HL-60 (cell line): ENCODE measurements at regions not wholly inside any gene's neighbourhood (a gene's known extent, or its start where the extent isn't known, plus 50 kb on each side); places are given as distances from the start of the nearest gene placed in this dataset.

Experiments
- DNase-seq, 2 experiments: peaks; one replicate each; pipeline ENCODE4 v3.0.0-alpha.2; 2010 to 2020; ENCODE audit warnings: low read depth in 1 of 2, low spot score in 1 of 2
- H3K27ac ChIP-seq: fragments of 250-450 bp; sonication (Bioruptor Pico); replicated peaks from 2 replicates; pipeline ENCODE4 v1.5.1; 2020; ENCODE audit warnings: mild to moderate bottlenecking, moderate library complexity
- H3K27me3 ChIP-seq: fragments of 250-450 bp; sonication (Bioruptor Pico); 2 replicates; pipeline ENCODE4 v1.5.1; 2021; ENCODE audit warnings: mild to moderate bottlenecking, moderate library complexity; ENCODE audit not compliant: insufficient read depth, poor library complexity, severe bottlenecking
- H3K4me3 ChIP-seq: replicated peaks from 2 replicates; pipeline ENCODE4 v1.5.1; 2011; ENCODE audit warnings: mild to moderate bottlenecking, control low read depth, low read length; ENCODE audit not compliant: insufficient read depth
- CTCF ChIP-seq: IDR thresholded peaks from one replicate; pipeline ENCODE4 v1.5.1; 2011; ENCODE audit warnings: low read length, control low read depth, inconsistent platforms; ENCODE audit not compliant: insufficient read depth
- GABPA ChIP-seq: IDR thresholded peaks from 2 replicates; pipeline ENCODE4 v1.6.1; 2012; ENCODE audit warnings: low read depth
- POLR2AphosphoS5 ChIP-seq: IDR thresholded peaks from 2 replicates; pipeline ENCODE4 v1.6.1; 2012; ENCODE audit warnings: low read depth
- SPI1 ChIP-seq: IDR thresholded peaks from 2 replicates; pipeline ENCODE4 v1.6.1; 2012; ENCODE audit warnings: low read depth, mild to moderate bottlenecking, borderline replicate concordance
- TF ChIP-seq, protein P1 (sequence below): IDR thresholded peaks from 2 replicates; pipeline ENCODE4 v1.6.1; 2012; ENCODE audit warnings: low read depth; ENCODE audit not compliant: insufficient replicate concordance

- TF ChIP-seq POLR2AphosphoS5: no peak
- TF ChIP-seq CTCF: no peak
- TF ChIP-seq SPI1: no peak
- TF ChIP-seq GABPA: no peak
- TF ChIP-seq, protein P1, sequence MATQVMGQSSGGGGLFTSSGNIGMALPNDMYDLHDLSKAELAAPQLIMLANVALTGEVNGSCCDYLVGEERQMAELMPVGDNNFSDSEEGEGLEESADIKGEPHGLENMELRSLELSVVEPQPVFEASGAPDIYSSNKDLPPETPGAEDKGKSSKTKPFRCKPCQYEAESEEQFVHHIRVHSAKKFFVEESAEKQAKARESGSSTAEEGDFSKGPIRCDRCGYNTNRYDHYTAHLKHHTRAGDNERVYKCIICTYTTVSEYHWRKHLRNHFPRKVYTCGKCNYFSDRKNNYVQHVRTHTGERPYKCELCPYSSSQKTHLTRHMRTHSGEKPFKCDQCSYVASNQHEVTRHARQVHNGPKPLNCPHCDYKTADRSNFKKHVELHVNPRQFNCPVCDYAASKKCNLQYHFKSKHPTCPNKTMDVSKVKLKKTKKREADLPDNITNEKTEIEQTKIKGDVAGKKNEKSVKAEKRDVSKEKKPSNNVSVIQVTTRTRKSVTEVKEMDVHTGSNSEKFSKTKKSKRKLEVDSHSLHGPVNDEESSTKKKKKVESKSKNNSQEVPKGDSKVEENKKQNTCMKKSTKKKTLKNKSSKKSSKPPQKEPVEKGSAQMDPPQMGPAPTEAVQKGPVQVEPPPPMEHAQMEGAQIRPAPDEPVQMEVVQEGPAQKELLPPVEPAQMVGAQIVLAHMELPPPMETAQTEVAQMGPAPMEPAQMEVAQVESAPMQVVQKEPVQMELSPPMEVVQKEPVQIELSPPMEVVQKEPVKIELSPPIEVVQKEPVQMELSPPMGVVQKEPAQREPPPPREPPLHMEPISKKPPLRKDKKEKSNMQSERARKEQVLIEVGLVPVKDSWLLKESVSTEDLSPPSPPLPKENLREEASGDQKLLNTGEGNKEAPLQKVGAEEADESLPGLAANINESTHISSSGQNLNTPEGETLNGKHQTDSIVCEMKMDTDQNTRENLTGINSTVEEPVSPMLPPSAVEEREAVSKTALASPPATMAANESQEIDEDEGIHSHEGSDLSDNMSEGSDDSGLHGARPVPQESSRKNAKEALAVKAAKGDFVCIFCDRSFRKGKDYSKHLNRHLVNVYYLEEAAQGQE: no peak
- Histone ChIP-seq H3K27me3 (no peaks in the 10 kb centered on the region), H3K4me3 (no peak overlapping the region), H3K27ac (no peak overlapping the region)
- DNase-seq: no peak
These were observed 538.0 kb upstream of the ATP2B1 start for GRCh38 chr12:90246688-90247087.

- Histone ChIP-seq H3K27me3 (no peaks in the 10 kb centered on the region), H3K4me3 (no peak overlapping the region), H3K27ac (no peak overlapping the region)
- DNase-seq: no peak
- TF ChIP-seq SPI1 (no peak), CTCF (no peak), POLR2AphosphoS5 (no peak), GABPA (no peak)
- TF ChIP-seq, protein P1: no peak
These were observed 536.8 kb upstream of the ATP2B1 start for GRCh38 chr12:90245391-90245790.

- no peak overlapping the region for H3K27ac ChIP-seq
- TF ChIP-seq POLR2AphosphoS5: no peak
- no peak for TF ChIP-seq SPI1
- TF ChIP-seq GABPA: no peak
- no peak for TF ChIP-seq CTCF
- TF ChIP-seq, protein P1: no peak
- DNase-seq: no peak
- H3K4me3 ChIP-seq: no peak overlapping the region
- H3K27me3 ChIP-seq: no peaks in the 10 kb centered on the region
These were observed 535.6 kb upstream of the ATP2B1 start for GRCh38 chr12:90244232-90244631.
